ENCODE measurements at regions not wholly inside any gene's neighbourhood (a gene's known extent, or its start where the extent isn't known, plus 50 kb on each side); places are given as distances from the start of the nearest gene placed in this dataset.
"Not testable (repeated sequence)": the region's sequence is repeated elsewhere in the genome, so short reads cannot be mapped to it uniquely, and the experiment has no call there.

DNA sequence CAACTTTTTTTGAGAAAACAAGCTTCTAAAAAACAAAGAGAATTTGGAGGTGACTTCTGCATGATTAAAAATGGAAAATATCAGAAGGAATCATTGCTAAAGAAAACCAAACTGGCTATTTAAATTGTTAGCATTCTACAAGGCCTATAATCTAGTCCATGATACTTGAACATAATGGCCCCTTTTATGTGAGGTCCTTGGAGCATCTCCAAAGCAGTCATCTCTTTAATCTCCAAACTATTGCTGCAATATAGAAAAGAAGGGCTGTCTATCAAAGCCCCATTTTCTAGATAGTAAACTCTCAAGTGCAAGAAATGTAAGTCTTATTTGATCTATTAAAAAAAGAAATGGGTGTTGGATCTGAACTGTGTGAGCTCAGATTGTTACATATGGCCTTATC, 615.1 kb downstream of the CENPC start:
- no peak for DNase-seq (ENCODE audit: low read depth in 1 of 2, low spot score in 1 of 2)
- no peak overlapping the region for H3K4me3 ChIP-seq (replicated peaks; ENCODE audit: insufficient read depth, low read length)
- no peak overlapping the region for H3K27ac ChIP-seq (replicated peaks)
- no peaks in the 10 kb centered on the region for H3K27me3 ChIP-seq (ENCODE audit: insufficient read depth, poor library complexity, severe bottlenecking)
- TF ChIP-seq, protein P1, sequence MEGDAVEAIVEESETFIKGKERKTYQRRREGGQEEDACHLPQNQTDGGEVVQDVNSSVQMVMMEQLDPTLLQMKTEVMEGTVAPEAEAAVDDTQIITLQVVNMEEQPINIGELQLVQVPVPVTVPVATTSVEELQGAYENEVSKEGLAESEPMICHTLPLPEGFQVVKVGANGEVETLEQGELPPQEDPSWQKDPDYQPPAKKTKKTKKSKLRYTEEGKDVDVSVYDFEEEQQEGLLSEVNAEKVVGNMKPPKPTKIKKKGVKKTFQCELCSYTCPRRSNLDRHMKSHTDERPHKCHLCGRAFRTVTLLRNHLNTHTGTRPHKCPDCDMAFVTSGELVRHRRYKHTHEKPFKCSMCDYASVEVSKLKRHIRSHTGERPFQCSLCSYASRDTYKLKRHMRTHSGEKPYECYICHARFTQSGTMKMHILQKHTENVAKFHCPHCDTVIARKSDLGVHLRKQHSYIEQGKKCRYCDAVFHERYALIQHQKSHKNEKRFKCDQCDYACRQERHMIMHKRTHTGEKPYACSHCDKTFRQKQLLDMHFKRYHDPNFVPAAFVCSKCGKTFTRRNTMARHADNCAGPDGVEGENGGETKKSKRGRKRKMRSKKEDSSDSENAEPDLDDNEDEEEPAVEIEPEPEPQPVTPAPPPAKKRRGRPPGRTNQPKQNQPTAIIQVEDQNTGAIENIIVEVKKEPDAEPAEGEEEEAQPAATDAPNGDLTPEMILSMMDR (IDR thresholded peaks at IDR 0.05; ENCODE audit: insufficient read depth, low read length), result no peak
- TF ChIP-seq SPI1 (IDR thresholded peaks at IDR 0.05; ENCODE audit: borderline replicate concordance, low read depth) (no peak), POLR2AphosphoS5 (IDR thresholded peaks at IDR 0.05; ENCODE audit: low read depth) (no peak), GABPA (IDR thresholded peaks at IDR 0.05; ENCODE audit: low read depth) (no peak), REST (IDR thresholded peaks at IDR 0.05; ENCODE audit: insufficient replicate concordance, low read depth) (no peak)

GRCh38 chr4:66929748-66930147, 615.6 kb downstream of the CENPC start:
- DNase-seq (ENCODE audit: low read depth in 1 of 2, low spot score in 1 of 2), result no peak
- Histone ChIP-seq H3K27ac (replicated peaks) (no peak overlapping the region), H3K4me3 (replicated peaks; ENCODE audit: insufficient read depth, low read length) (no peak overlapping the region), H3K27me3 (ENCODE audit: insufficient read depth, poor library complexity, severe bottlenecking) (no peaks in the 10 kb centered on the region)
- TF ChIP-seq REST (IDR thresholded peaks at IDR 0.05; ENCODE audit: insufficient replicate concordance, low read depth) (no peak), POLR2AphosphoS5 (IDR thresholded peaks at IDR 0.05; ENCODE audit: low read depth) (no peak), SPI1 (IDR thresholded peaks at IDR 0.05; ENCODE audit: borderline replicate concordance, low read depth) (no peak), GABPA (IDR thresholded peaks at IDR 0.05; ENCODE audit: low read depth) (no peak)
- TF ChIP-seq, protein P1 (IDR thresholded peaks at IDR 0.05; ENCODE audit: insufficient read depth, low read length), result no peak

DNA sequence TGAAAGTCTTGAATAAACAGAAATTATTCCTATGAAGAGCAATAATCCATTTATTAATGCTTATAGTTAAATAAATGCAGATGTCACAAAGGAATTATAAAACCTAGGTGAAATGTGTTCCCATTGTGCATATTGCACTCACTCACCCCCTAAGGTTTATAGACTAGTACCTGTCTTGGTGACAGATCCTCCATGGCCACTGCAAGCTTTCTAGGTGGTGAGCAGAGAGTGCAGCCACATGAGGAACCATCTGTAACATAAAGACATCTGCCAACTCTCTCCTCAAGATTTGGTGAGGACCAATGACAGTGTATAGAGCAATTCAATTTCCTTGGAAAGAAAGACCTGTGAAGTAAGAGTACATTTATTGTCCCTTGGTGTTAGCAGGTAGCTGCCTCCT, 616.4 kb downstream of the CENPC start:
- DNase-seq (ENCODE audit: low read depth in 1 of 2, low spot score in 1 of 2); H3K4me3 ChIP-seq (replicated peaks; ENCODE audit: insufficient read depth, low read length); H3K27ac ChIP-seq (replicated peaks); H3K27me3 ChIP-seq (ENCODE audit: insufficient read depth, poor library complexity, severe bottlenecking): not testable (repeated sequence)

GRCh38 chr4:66927937-66928336, 617.4 kb downstream of the CENPC start:
- H3K27ac ChIP-seq (replicated peaks), result no peak overlapping the region
- TF ChIP-seq GABPA (IDR thresholded peaks at IDR 0.05; ENCODE audit: low read depth) (no peak), POLR2AphosphoS5 (IDR thresholded peaks at IDR 0.05; ENCODE audit: low read depth) (no peak), SPI1 (IDR thresholded peaks at IDR 0.05; ENCODE audit: borderline replicate concordance, low read depth) (no peak), REST (IDR thresholded peaks at IDR 0.05; ENCODE audit: insufficient replicate concordance, low read depth) (no peak)
- TF ChIP-seq, protein P1 (IDR thresholded peaks at IDR 0.05; ENCODE audit: insufficient read depth, low read length), result no peak
- no peak overlapping the region for H3K4me3 ChIP-seq (replicated peaks; ENCODE audit: insufficient read depth, low read length)
- DNase-seq (ENCODE audit: low read depth in 1 of 2, low spot score in 1 of 2), result no peak
- no peaks in the 10 kb centered on the region for H3K27me3 ChIP-seq (ENCODE audit: insufficient read depth, poor library complexity, severe bottlenecking)

All from HL-60 (cell line).